AG04449 (cell line): ENCODE measurements at regions not wholly inside any gene's neighbourhood (a gene's known extent, or its start where the extent isn't known, plus 50 kb on each side); places are given as distances from the start of the nearest gene placed in this dataset.
"Not testable (repeated sequence)": the region's sequence is repeated elsewhere in the genome, so short reads cannot be mapped to it uniquely, and the experiment has no call there.

Experiments
- CTCF ChIA-PET: fragments of 350-600 bp; formaldehyde crosslinking; extraction: SDS; loops from one replicate; lab custom pipeline; 2021; ENCODE audit warnings: antibody characterized with exemption; lab: Yijun Ruan, JAX
- POLR2A ChIA-PET: fragments of 400-600, 350-600 bp; formaldehyde crosslinking; extraction: SDS; loops from one replicate; lab custom pipeline; 2020; ENCODE audit warnings: antibody characterized with exemption, inconsistent platforms; lab: Yijun Ruan, JAX
- DNase-seq: peaks from one replicate; pipeline ENCODE4 v3.0.0-alpha.2; 2010; ENCODE audit warnings: low read depth, low spot score
- H3K4me3 ChIP-seq: 2 replicates; pipeline ENCODE4 v1.5.1; 2011; ENCODE audit warnings: low read depth, mild to moderate bottlenecking, control low read depth, low read length
- CTCF ChIP-seq: IDR thresholded peaks from one replicate; pipeline ENCODE4 v1.5.1; 2011; ENCODE audit warnings: mild to moderate bottlenecking, moderate library complexity, low read length, control low read depth, inconsistent platforms; ENCODE audit not compliant: insufficient read depth; ENCODE audit errors: missing control alignments

GRCh38 chr14:45650754-45651153 is 397.8 kb upstream of the MIS18BP1 start:
- POLR2A ChIA-PET = no interaction called here
- H3K4me3 ChIP-seq = no peak overlapping the region
- DNase-seq = no peak
- no peak for TF ChIP-seq CTCF
- CTCF ChIA-PET = no interaction called here

- no peak for DNase-seq
- TF ChIP-seq CTCF = no peak
- ChIA-PET POLR2A (no interaction called here), CTCF (no interaction called here)
- H3K4me3 ChIP-seq = no peak overlapping the region
These were observed 396.0 kb upstream of the MIS18BP1 start for GRCh38 chr14:45649051-45649450.

GRCh38 chr14:45641541-45641940 is 388.5 kb upstream of the MIS18BP1 start:
- POLR2A ChIA-PET = no interaction called here
- no peak overlapping the region for H3K4me3 ChIP-seq
- no peak for TF ChIP-seq CTCF
- CTCF ChIA-PET = no interaction called here
- DNase-seq = no peak

- DNase-seq, POLR2A ChIA-PET, H3K4me3 ChIP-seq, CTCF ChIA-PET: not testable (repeated sequence)
These were observed 381.8 kb upstream of the MIS18BP1 start for GRCh38 chr14:45634651-45635441.

GRCh38 chr14:45633220-45633984 is 380.4 kb upstream of the MIS18BP1 start:
- POLR2A ChIA-PET = no interaction called here
- no peak for TF ChIP-seq CTCF
- CTCF ChIA-PET = no interaction called here

GRCh38 chr14:45621731-45622130 is 368.7 kb upstream of the MIS18BP1 start:
- H3K4me3 ChIP-seq = no peak overlapping the region
- CTCF ChIA-PET = no interaction called here
- no peak for DNase-seq
- POLR2A ChIA-PET = no interaction called here
- TF ChIP-seq CTCF = no peak

More at GRCh38 chr14:45633220-45633984, 380.4 kb upstream of the MIS18BP1 start:
- no peak overlapping the region for H3K4me3 ChIP-seq
- DNase-seq = no peak

GRCh38 chr14:45619831-45620230 is 366.8 kb upstream of the MIS18BP1 start:
- CTCF ChIA-PET = no interaction called here
- H3K4me3 ChIP-seq = no peak overlapping the region
- no peak for DNase-seq
- POLR2A ChIA-PET = no interaction called here
- no peak for TF ChIP-seq CTCF
